CD14-positive monocyte (primary cell): ENCODE measurements at regions not wholly inside any gene's neighbourhood (a gene's known extent, or its start where the extent isn't known, plus 50 kb on each side); places are given as distances from the start of the nearest gene placed in this dataset.

ENCODE experiments used
- DNase-seq, 3 donors: peaks; one replicate each; pipeline ENCODE4 v3.0.0-alpha.2; 2011 to 2022
- H2AFZ ChIP-seq: 2 replicates; pipeline ENCODE4 v1.6.0; 2012; ENCODE audit warnings: mild to moderate bottlenecking, low read depth, low read length, inconsistent platforms; ENCODE audit not compliant: insufficient read depth, poor library complexity, severe bottlenecking
- H3K27ac ChIP-seq, 2 donors: 1 replicate in 1 of 2; 2 replicates in 1 of 2; pipeline ENCODE4 v1.5.1; 2012 to 2013; ENCODE audit warnings: low read length in 2 of 2, control low read depth in 1 of 2, inconsistent platforms in 1 of 2, low read depth in 1 of 2, mild to moderate bottlenecking in 1 of 2
- H3K27me3 ChIP-seq, 2 donors: one replicate each; pipeline versions ENCODE4 v1.6.0 to v1.6.1; 2011 to 2013; ENCODE audit warnings: low read length in 2 of 2; ENCODE audit not compliant: control insufficient read depth in 2 of 2, insufficient read depth in 2 of 2
- H3K36me3 ChIP-seq, 2 donors: replicated peaks in 1 of 2; 1 replicate in 1 of 2; 2 replicates in 1 of 2; pipeline versions ENCODE4 v1.5.1 to v1.6.1; 2012 to 2013; ENCODE audit warnings: low read length in 2 of 2, control low read depth in 1 of 2, inconsistent platforms in 1 of 2, mild to moderate bottlenecking in 1 of 2; ENCODE audit not compliant: insufficient read depth in 2 of 2, control insufficient read depth in 1 of 2
- H3K4me1 ChIP-seq, 2 donors: 1 replicate in 1 of 2; 2 replicates in 1 of 2; pipeline versions ENCODE4 v1.5.1 to v1.6.1; 2012 to 2013; ENCODE audit warnings: low read length in 2 of 2, control low read depth in 1 of 2, inconsistent platforms in 1 of 2, mild to moderate bottlenecking in 1 of 2, moderate library complexity in 1 of 2; ENCODE audit not compliant: insufficient read depth in 2 of 2, control insufficient read depth in 1 of 2
- H3K4me2 ChIP-seq: replicated peaks from 2 replicates; pipeline ENCODE3; 2012; ENCODE audit warnings: low read length, moderate library complexity, mild to moderate bottlenecking; ENCODE audit not compliant: poor library complexity, severe bottlenecking; ENCODE audit errors: extremely low read depth
- H3K4me3 ChIP-seq, 3 experiments: fragments of 200-600 bp in 1 of 3; sonication (generic) in 1 of 3; replicated peaks in 1 of 3; 1 replicate in 2 of 3; 2 replicates in 1 of 3; pipeline ENCODE4 v1.5.1; 2011 to 2013; ENCODE audit warnings: low read length in 3 of 3, mild to moderate bottlenecking in 3 of 3, control low read depth in 2 of 3, low read depth in 2 of 3, inconsistent platforms in 1 of 3, moderate library complexity in 1 of 3
- H3K79me2 ChIP-seq: 2 replicates; pipeline ENCODE4 v1.6.0; 2012; ENCODE audit warnings: mild to moderate bottlenecking, control low read depth, inconsistent platforms, low read length, moderate library complexity; ENCODE audit not compliant: insufficient read depth
- H3K9ac ChIP-seq: 2 replicates; pipeline ENCODE4 v1.6.0; 2017; ENCODE audit warnings: low read length, mild to moderate bottlenecking; ENCODE audit not compliant: insufficient read depth, poor library complexity, severe bottlenecking
- H3K9me3 ChIP-seq, 2 donors: replicated peaks in 1 of 2; 1 replicate in 1 of 2; 2 replicates in 1 of 2; pipeline versions ENCODE4 v1.5.1 to v1.6.1; 2012 to 2013; ENCODE audit warnings: low read length in 2 of 2, control low read depth in 1 of 2; ENCODE audit not compliant: control insufficient read depth in 1 of 2, insufficient read depth in 1 of 2
- H4K20me1 ChIP-seq: 2 replicates; pipeline ENCODE4 v1.6.0; 2012; ENCODE audit warnings: mild to moderate bottlenecking, low read length, control low read depth, moderate library complexity; ENCODE audit not compliant: insufficient read depth
- H3K27ac Mint-ChIP-seq, 7 donors: one replicate each; pipeline ENCODE4 v1.8.0; 2020; ENCODE audit warnings: mild to moderate bottlenecking in 7 of 7, mixed read lengths in 7 of 7, moderate library complexity in 6 of 7, inconsistent platforms in 2 of 7
- H3K27me3 Mint-ChIP-seq, 3 donors: one replicate each; pipeline ENCODE4 v1.8.0; 2021 to 2022; ENCODE audit warnings: low read depth in 3 of 3, mild to moderate bottlenecking in 3 of 3, mixed read lengths in 3 of 3, moderate library complexity in 3 of 3, inconsistent platforms in 1 of 3
- H3K36me3 Mint-ChIP-seq, 2 donors: one replicate each; pipeline ENCODE4 v1.8.0; 2020; ENCODE audit warnings: mixed read lengths in 2 of 2, inconsistent platforms in 1 of 2, mild to moderate bottlenecking in 1 of 2
- H3K4me1 Mint-ChIP-seq: one replicate; pipeline ENCODE4 v1.8.0; 2020; ENCODE audit warnings: mild to moderate bottlenecking, mixed read lengths
- H3K4me3 Mint-ChIP-seq, 2 donors: one replicate each; pipeline ENCODE4 v1.8.0; 2020; ENCODE audit warnings: mild to moderate bottlenecking in 2 of 2, mixed read lengths in 2 of 2, moderate library complexity in 1 of 2
- H3K9me3 Mint-ChIP-seq, 7 donors: one replicate each; pipeline ENCODE4 v1.8.0; 2020 to 2022; ENCODE audit warnings: mixed read lengths in 7 of 7, mild to moderate bottlenecking in 6 of 7, moderate library complexity in 6 of 7, inconsistent platforms in 2 of 7
- CTCF ChIP-seq: fragments of 200-600 bp; IDR thresholded peaks from one replicate; pipeline ENCODE4 v1.8.0; 2022; ENCODE audit warnings: antibody characterized with exemption, mild to moderate bottlenecking
- WGBS: methylation state at CpG from one replicate; pipeline ENCODE4 v1.1.5; 2013; ENCODE audit warnings: missing lambda C conversion rate; ENCODE audit not compliant: insufficient coverage; 5-methylcytosine and 5-hydroxymethylcytosine counted together
- intact Hi-C, 2 donors: fragments of 100-400 bp; cut with micrococcal nuclease; formaldehyde crosslinking; loops; one replicate each; pipeline versions ENCODE4 v1.15.0 to v1.15.1; 2023

- H4K20me1 ChIP-seq: no peaks in the 10 kb centered on the region
- no peak overlapping the region for H2AFZ ChIP-seq
- intact Hi-C loops: no loop called here
- no peaks in the 10 kb centered on the region for H3K4me1 Mint-ChIP-seq
- no peak overlapping the region for H3K9ac ChIP-seq
- H3K27me3 Mint-ChIP-seq: peaks cover 0 to 5% (median 1%) of the 10 kb centered on the region in 3 donors
- no peak overlapping the region for H3K4me3 ChIP-seq
- DNase-seq: no peak
- H3K9me3 ChIP-seq: peaks cover 0 to under 1% of the 10 kb centered on the region in 2 donors
- H3K27ac ChIP-seq: no peak overlapping the region
- H3K36me3 Mint-ChIP-seq: no peaks in the 10 kb centered on the region
- no peak for TF ChIP-seq CTCF
- H3K4me2 ChIP-seq: no peak overlapping the region
- H3K27ac Mint-ChIP-seq: no peak overlapping the region
- peak overlapping the region in 1 of 2 donors; percentile 7 for H3K4me3 Mint-ChIP-seq
- H3K4me1 ChIP-seq: no peaks in the 10 kb centered on the region
- peaks cover 0 to 2% (median 0%) of the 10 kb centered on the region in 7 donors for H3K9me3 Mint-ChIP-seq
- H3K36me3 ChIP-seq: no peaks in the 10 kb centered on the region
- no peaks in the 10 kb centered on the region for H3K27me3 ChIP-seq
- H3K79me2 ChIP-seq: no peaks in the 10 kb centered on the region
- 57% methylated on average over 16 of the region's 17 CpGs for WGBS
Observed at GRCh38 chrX:734362-734761, 103.8 kb downstream of the SHOX start.

- Histone ChIP-seq H3K79me2 (no peaks in the 10 kb centered on the region), H3K27me3 (no peaks in the 10 kb centered on the region), H3K4me1 (no peaks in the 10 kb centered on the region), H3K9me3 (no peaks in the 10 kb centered on the region), H3K9ac (no peak overlapping the region), H3K4me2 (no peak overlapping the region), H3K36me3 (no peaks in the 10 kb centered on the region), H4K20me1 (no peaks in the 10 kb centered on the region), H2AFZ (no peak overlapping the region), H3K27ac (no peak overlapping the region), H3K4me3 (no peak overlapping the region)
- Mint-ChIP-seq H3K9me3 (peaks cover 0 to under 1% (median 0%) of the 10 kb centered on the region in 7 donors), H3K27me3 (peaks cover 0 to 5% (median 1%) of the 10 kb centered on the region in 3 donors), H3K4me1 (no peaks in the 10 kb centered on the region), H3K4me3 (no peak overlapping the region), H3K36me3 (no peaks in the 10 kb centered on the region), H3K27ac (no peak overlapping the region)
- 91% methylated on average over 7 of the region's 9 CpGs for WGBS
- DNase-seq: no peak
- no peak for TF ChIP-seq CTCF
- intact Hi-C loops: no loop called here
Observed at GRCh38 chrX:733961-734360, 103.4 kb downstream of the SHOX start.
